ENCODE measurements at regions not wholly inside any gene's neighbourhood (a gene's known extent, or its start where the extent isn't known, plus 50 kb on each side); places are given as distances from the start of the nearest gene placed in this dataset.
"Not testable (repeated sequence)": the region's sequence is repeated elsewhere in the genome, so short reads cannot be mapped to it uniquely, and the experiment has no call there.

- TF ChIP-seq CTCF (IDR thresholded peaks at IDR 0.05; ENCODE audit: low read depth, low read length, missing control alignments): no peak
These were observed 165.6 kb upstream of the POGK start for GRCh38 chr1:166673722-166674121.

DNA sequence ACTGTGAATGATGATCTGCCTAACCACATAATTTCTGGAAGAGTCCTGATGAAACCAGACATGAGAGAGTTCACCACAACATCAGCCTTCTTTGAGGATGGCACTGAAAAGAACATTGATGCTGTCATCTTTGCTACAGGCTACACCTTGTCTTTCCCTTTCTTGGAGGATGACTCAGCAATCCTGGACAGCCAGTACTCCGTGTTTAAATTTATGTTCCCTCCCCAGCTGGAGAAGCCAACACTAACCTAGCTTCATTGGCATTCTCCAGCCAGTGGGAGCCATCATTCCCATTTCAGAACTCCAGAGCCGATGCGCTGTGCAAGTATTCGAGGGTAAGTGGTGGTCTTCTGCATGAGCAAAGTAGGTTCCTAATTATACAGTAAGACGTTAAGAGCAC lies 164.1 kb upstream of the POGK start:
- no peak for DNase-seq (ENCODE audit: low read depth)
- TF ChIP-seq CTCF (IDR thresholded peaks at IDR 0.05; ENCODE audit: low read depth, low read length, missing control alignments): no peak
- H3K4me3 ChIP-seq (ENCODE audit: low read depth, low read length): no peak overlapping the region

More at GRCh38 chr1:166673722-166674121, 165.6 kb upstream of the POGK start:
- DNase-seq (ENCODE audit: low read depth): no peak
- H3K4me3 ChIP-seq (ENCODE audit: low read depth, low read length): no peak overlapping the region

GRCh38 chr1:166676981-166677380 lies 162.3 kb upstream of the POGK start:
- TF ChIP-seq CTCF (IDR thresholded peaks at IDR 0.05; ENCODE audit: low read depth, low read length, missing control alignments): peak; percentile 8
- no peak overlapping the region for H3K4me3 ChIP-seq (ENCODE audit: low read depth, low read length)
- no peak for DNase-seq (ENCODE audit: low read depth)

DNA sequence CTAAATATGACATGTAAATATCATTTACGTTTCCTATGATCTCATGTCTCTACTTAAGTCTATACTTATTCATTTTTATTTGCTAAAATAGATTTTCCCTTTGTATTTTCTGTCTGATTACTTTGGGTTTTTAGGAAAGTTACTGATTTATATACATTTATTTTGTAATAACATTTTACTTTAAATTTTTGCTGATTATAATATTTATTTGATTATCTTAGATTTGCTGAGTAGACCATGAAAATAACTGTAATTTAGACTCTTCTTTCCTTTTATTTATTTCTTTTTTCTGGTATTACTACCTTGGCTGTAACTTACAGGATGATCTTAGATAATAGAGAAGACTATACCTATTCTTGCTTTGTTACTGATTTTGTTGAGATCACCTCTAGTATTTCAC lies 159.9 kb upstream of the POGK start:
- no peak overlapping the region for H3K4me3 ChIP-seq (ENCODE audit: low read depth, low read length)
- no peak for DNase-seq (ENCODE audit: low read depth)
- no peak for TF ChIP-seq CTCF (IDR thresholded peaks at IDR 0.05; ENCODE audit: low read depth, low read length, missing control alignments)

DNA sequence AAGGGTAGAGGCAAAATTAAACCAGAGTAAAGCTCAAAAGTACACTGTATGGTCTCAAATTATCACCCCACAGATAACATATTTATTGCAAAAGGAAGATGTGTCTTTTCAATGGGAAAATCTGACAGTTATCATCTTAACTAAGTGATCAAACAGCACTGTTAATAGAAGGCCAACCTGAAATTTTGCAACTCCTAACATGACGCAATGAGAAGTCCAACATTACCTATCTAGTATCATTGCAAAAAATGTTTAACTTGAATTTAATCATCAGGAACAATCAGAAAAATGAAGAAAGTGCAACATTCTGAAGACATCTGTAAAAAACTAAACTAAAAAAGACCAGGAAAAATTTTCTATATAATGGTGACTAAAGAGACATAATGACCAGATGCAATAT lies 156.7 kb upstream of the POGK start:
- no peak for DNase-seq (ENCODE audit: low read depth)
- no peak overlapping the region for H3K4me3 ChIP-seq (ENCODE audit: low read depth, low read length)
- no peak for TF ChIP-seq CTCF (IDR thresholded peaks at IDR 0.05; ENCODE audit: low read depth, low read length, missing control alignments)

DNA sequence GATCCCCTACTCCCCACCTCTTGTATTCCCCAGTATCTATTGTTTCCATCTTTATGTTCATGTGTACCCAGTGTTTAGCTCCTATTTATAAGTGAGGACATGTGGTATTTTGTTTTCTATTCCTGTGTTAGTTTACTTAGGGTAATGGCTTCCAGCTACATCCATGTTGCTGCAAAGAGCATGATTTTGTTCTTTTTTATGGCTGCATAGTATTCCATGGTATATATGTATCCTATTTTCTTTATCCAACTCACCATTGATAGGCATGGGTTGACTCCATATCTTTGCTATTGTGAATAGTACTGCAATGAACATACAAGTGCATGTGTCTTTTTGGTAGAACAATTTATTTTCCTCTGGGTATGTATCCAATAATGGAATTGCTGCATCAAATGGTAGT lies 154.6 kb upstream of the POGK start:
- not testable (repeated sequence) for H3K4me3 ChIP-seq (ENCODE audit: low read depth, low read length); DNase-seq (ENCODE audit: low read depth)

- no peak overlapping the region for H3K4me3 ChIP-seq (ENCODE audit: low read depth, low read length)
- no peak for DNase-seq (ENCODE audit: low read depth)
- TF ChIP-seq CTCF (IDR thresholded peaks at IDR 0.05; ENCODE audit: low read depth, low read length, missing control alignments): no peak
These were observed 154.1 kb upstream of the POGK start for GRCh38 chr1:166685200-166685599.

- not testable (repeated sequence) for DNase-seq (ENCODE audit: low read depth)
These were observed 153.4 kb upstream of the POGK start for GRCh38 chr1:166685891-166686290.

DNA sequence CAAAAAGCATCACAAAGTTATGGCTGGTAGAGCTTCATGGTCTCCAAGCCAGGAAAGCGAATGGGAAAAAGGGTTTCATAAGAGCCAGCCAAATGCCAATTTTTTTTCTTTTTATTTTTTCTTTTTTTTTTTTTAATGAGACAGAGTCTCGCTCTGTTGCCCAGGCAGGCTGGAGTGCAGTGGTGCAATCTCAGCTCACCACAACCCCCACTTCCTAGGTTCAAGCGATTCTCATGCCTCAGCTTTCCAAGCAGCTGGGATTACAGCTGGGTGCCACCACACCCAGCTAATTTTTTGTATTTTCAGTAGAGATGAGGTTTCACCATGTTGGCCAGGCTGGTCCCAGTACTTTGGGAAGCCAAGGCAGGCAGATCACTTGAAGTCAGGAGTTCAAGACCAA lies 148.7 kb upstream of the POGK start:
- DNase-seq (ENCODE audit: low read depth); H3K4me3 ChIP-seq (ENCODE audit: low read depth, low read length): not testable (repeated sequence)

More at GRCh38 chr1:166685891-166686290, 153.4 kb upstream of the POGK start:
- not testable (repeated sequence) for H3K4me3 ChIP-seq (ENCODE audit: low read depth, low read length)

Measured in GM12864 (cell line).